Keratinocyte (primary cell): ENCODE measurements at regions not wholly inside any gene's neighbourhood (a gene's known extent, or its start where the extent isn't known, plus 50 kb on each side); places are given as distances from the start of the nearest gene placed in this dataset.
"Not testable (repeated sequence)": the region's sequence is repeated elsewhere in the genome, so short reads cannot be mapped to it uniquely, and the experiment has no call there.

Experiments
- DNase-seq: peaks from one replicate; pipeline ENCODE4 v3.0.0-alpha.2; 2011; ENCODE audit warnings: low read depth, missing footprints, low spot score
- FAIRE-seq: peaks from 2 replicates; lab custom pipeline; 2011; peaks lifted over from hg19 to GRCh38; lab: Jason Lieb, UNC
- H2AFZ ChIP-seq: 2 replicates; pipeline ENCODE4 v1.6.0; 2012; ENCODE audit warnings: low read length, control low read depth, inconsistent platforms; ENCODE audit not compliant: control insufficient read depth
- H3K27ac ChIP-seq: 2 replicates; pipeline ENCODE4 v1.5.1; 2011; ENCODE audit warnings: low read length; ENCODE audit not compliant: control insufficient read depth, insufficient read depth
- H3K27me3 ChIP-seq: 3 replicates; pipeline ENCODE4 v1.6.0; 2011; ENCODE audit warnings: low read length; ENCODE audit not compliant: control insufficient read depth, insufficient read depth; ENCODE audit errors: extremely low read depth
- H3K36me3 ChIP-seq, 2 experiments: 2 replicates in 1 of 2; 3 replicates in 1 of 2; pipeline ENCODE4 v1.5.1; 2011; ENCODE audit warnings: low read length in 2 of 2, mild to moderate bottlenecking in 1 of 2; ENCODE audit not compliant: control insufficient read depth in 2 of 2, insufficient read depth in 2 of 2; ENCODE audit errors: extremely low read depth in 1 of 2
- H3K4me1 ChIP-seq: 3 replicates; pipeline ENCODE4 v1.5.1; 2011; ENCODE audit warnings: low read length; ENCODE audit not compliant: control insufficient read depth, insufficient read depth; ENCODE audit errors: extremely low read depth
- H3K4me2 ChIP-seq: 3 replicates; pipeline ENCODE4 v1.6.0; 2011; ENCODE audit warnings: low read depth, low read length; ENCODE audit not compliant: control insufficient read depth, insufficient read depth; ENCODE audit errors: extremely low read depth
- H3K4me3 ChIP-seq, 3 experiments: fragments of 200-600 bp in 1 of 3; sonication (generic) in 1 of 3; 2 replicates in 2 of 3; 3 replicates in 1 of 3; pipeline ENCODE4 v1.5.1; 2011 to 2016; ENCODE audit warnings: low read length in 3 of 3, mild to moderate bottlenecking in 3 of 3, control low read depth in 2 of 3, inconsistent platforms in 1 of 3, low read depth in 1 of 3, mixed read lengths in 1 of 3, mixed run types in 1 of 3, moderate library complexity in 1 of 3; ENCODE audit not compliant: control insufficient read depth in 2 of 3, insufficient read depth in 2 of 3; ENCODE audit errors: extremely low read depth in 1 of 3
- H3K79me2 ChIP-seq: 2 replicates; pipeline ENCODE4 v1.6.0; 2012; ENCODE audit warnings: low read length; ENCODE audit not compliant: control insufficient read depth, insufficient read depth
- H3K9ac ChIP-seq: 3 replicates; pipeline ENCODE4 v1.6.0; 2011; ENCODE audit warnings: low read length; ENCODE audit not compliant: control insufficient read depth, insufficient read depth; ENCODE audit errors: extremely low read depth
- H3K9me1 ChIP-seq: 3 replicates; pipeline ENCODE4 v1.6.0; 2011; ENCODE audit warnings: low read length; ENCODE audit not compliant: control insufficient read depth, insufficient read depth; ENCODE audit errors: extremely low read depth
- H3K9me3 ChIP-seq: 2 replicates; pipeline ENCODE4 v1.5.1; 2012; ENCODE audit warnings: low read depth, low read length; ENCODE audit not compliant: control insufficient read depth
- H4K20me1 ChIP-seq: 3 replicates; pipeline ENCODE4 v1.6.0; 2011; ENCODE audit warnings: low read length; ENCODE audit not compliant: control insufficient read depth, insufficient read depth; ENCODE audit errors: extremely low read depth
- CTCF ChIP-seq, 3 experiments: IDR thresholded peaks in 1 of 3; conservative IDR thresholded peaks in 1 of 3; optimal IDR thresholded peaks in 1 of 3; 2 replicates in 2 of 3; 3 replicates in 1 of 3; pipeline versions ENCODE3 to v1.5.1; 2011; ENCODE audit warnings: low read length in 3 of 3, mild to moderate bottlenecking in 3 of 3, moderate library complexity in 2 of 3, control low read depth in 1 of 3, inconsistent platforms in 1 of 3; ENCODE audit not compliant: insufficient read depth in 2 of 3; ENCODE audit errors: extremely low read depth in 1 of 3
- EZH2 ChIP-seq: IDR thresholded peaks from one replicate; pipeline ENCODE4 v1.6.1; 2012; ENCODE audit warnings: inconsistent platforms, mild to moderate bottlenecking, low read length, moderate library complexity
- dilution Hi-C: fragments of 300-500 bp; cut with MboI; formaldehyde crosslinking; loops from one replicate; pipeline ENCODE4 v1.7.0; 2020; ENCODE audit warnings: low sequenced_read_pairs; ENCODE audit not compliant: extremely low pct_ligation_motif_present

GRCh38 chr5:25286319-25286718 is 641.5 kb upstream of the CDH10 start:
- no peaks in the 10 kb centered on the region for H3K9me1 ChIP-seq
- no peak for TF ChIP-seq EZH2
- no peak for TF ChIP-seq CTCF (optimal IDR thresholded peaks at IDR 0.05 in 1 of 3, IDR thresholded peaks at IDR 0.05 in 1 of 3, conservative IDR thresholded peaks at IDR 0.05 in 1 of 3; ENCODE audit: extremely low read depth in 1 of 3, insufficient read depth in 2 of 3, low read length in 3 of 3)
- H4K20me1 ChIP-seq = no peaks in the 10 kb centered on the region
- no peak overlapping the region for H3K4me3 ChIP-seq
- H3K9me3 ChIP-seq = no peaks in the 10 kb centered on the region
- dilution Hi-C loops = no loop called here
- no peaks in the 10 kb centered on the region for H3K79me2 ChIP-seq
- no peak overlapping the region for H3K27ac ChIP-seq
- H3K27me3 ChIP-seq = no peaks in the 10 kb centered on the region
- H3K36me3 ChIP-seq = no peaks in the 10 kb centered on the region
- no peak overlapping the region for H3K4me2 ChIP-seq
- no peak overlapping the region for H2AFZ ChIP-seq
- no peak overlapping the region for H3K9ac ChIP-seq
- DNase-seq (no peak), FAIRE-seq (no peak)
- H3K4me1 ChIP-seq = no peaks in the 10 kb centered on the region

GRCh38 chr5:25285136-25285535 is 640.4 kb upstream of the CDH10 start:
- Histone ChIP-seq H3K9me3 (no peaks in the 10 kb centered on the region), H3K27me3 (no peaks in the 10 kb centered on the region), H3K36me3 (no peaks in the 10 kb centered on the region), H3K4me3 (no peak overlapping the region), H3K4me1 (no peaks in the 10 kb centered on the region), H3K9me1 (no peaks in the 10 kb centered on the region), H3K4me2 (no peak overlapping the region), H4K20me1 (no peaks in the 10 kb centered on the region), H3K27ac (no peak overlapping the region), H3K79me2 (no peaks in the 10 kb centered on the region), H2AFZ (no peak overlapping the region), H3K9ac (no peak overlapping the region)
- dilution Hi-C loops = no loop called here
- TF ChIP-seq EZH2 = no peak
- TF ChIP-seq CTCF (optimal IDR thresholded peaks at IDR 0.05 in 1 of 3, IDR thresholded peaks at IDR 0.05 in 1 of 3, conservative IDR thresholded peaks at IDR 0.05 in 1 of 3; ENCODE audit: extremely low read depth in 1 of 3, insufficient read depth in 2 of 3, low read length in 3 of 3) = no peak
- no peak for FAIRE-seq
- no peak for DNase-seq

- H3K4me3 ChIP-seq, dilution Hi-C loops, H4K20me1 ChIP-seq, H3K9me3 ChIP-seq, H3K79me2 ChIP-seq, H3K4me2 ChIP-seq, H3K9me1 ChIP-seq, H3K4me1 ChIP-seq, H3K27ac ChIP-seq, H2AFZ ChIP-seq, DNase-seq, H3K9ac ChIP-seq, FAIRE-seq, H3K27me3 ChIP-seq, H3K36me3 ChIP-seq: not testable (repeated sequence)
Observed at GRCh38 chr5:25263507-25263906, 618.7 kb upstream of the CDH10 start.
